WTC11 (cell line): ENCODE measurements at regions not wholly inside any gene's neighbourhood (a gene's known extent, or its start where the extent isn't known, plus 50 kb on each side); places are given as distances from the start of the nearest gene placed in this dataset.

Source experiments
- ATAC-seq: fragments of 200-7000 bp; cut with Tn5 transposase; 2 replicates; pipeline ENCODE4 v1.10.0; 2021; ENCODE audit warnings: mild to moderate bottlenecking, moderate library complexity
- CTCF ChIA-PET: fragments of 300-600 bp; sonication (Branson Sonifier 250); formaldehyde crosslinking; loops from one replicate; lab custom pipeline; 2021; ENCODE audit warnings: antibody characterized with exemption; lab: Charles Lee
- POLR2A ChIA-PET: fragments of 350-600 bp; sonication (Branson Sonifier 250); formaldehyde crosslinking; loops from one replicate; lab custom pipeline; 2021; ENCODE audit warnings: antibody characterized with exemption; lab: Charles Lee
- DNase-seq: peaks from one replicate; pipeline ENCODE4 v3.0.0; 2021; ENCODE audit warnings: low spot score
- H3K27ac Mint-ChIP-seq: 2 replicates; pipeline ENCODE4 v1.8.0; 2021; ENCODE audit warnings: mixed read lengths
- H3K27me3 Mint-ChIP-seq: 2 replicates; pipeline ENCODE4 v1.8.0; 2021; ENCODE audit warnings: low read depth, mild to moderate bottlenecking, moderate library complexity, mixed read lengths
- H3K36me3 Mint-ChIP-seq: 2 replicates; pipeline ENCODE4 v1.8.0; 2021; ENCODE audit warnings: mixed read lengths
- H3K4me1 Mint-ChIP-seq: 2 replicates; pipeline ENCODE4 v1.8.0; 2022; ENCODE audit warnings: mixed read lengths
- H3K4me3 Mint-ChIP-seq: 2 replicates; pipeline ENCODE4 v1.8.0; 2021; ENCODE audit warnings: mild to moderate bottlenecking, moderate library complexity, mixed read lengths
- H3K9me3 Mint-ChIP-seq: 2 replicates; pipeline ENCODE4 v1.8.0; 2021; ENCODE audit warnings: mixed read lengths
- ATF3 ChIP-seq: sonication (generic); formaldehyde crosslinking; conservative IDR thresholded peaks from 2 replicates; pipeline ENCODE4 v1.8.1; 2022; ENCODE audit warnings: mild to moderate bottlenecking, missing genetic modification reagents
- ELF4 ChIP-seq: sonication (generic); formaldehyde crosslinking; IDR thresholded peaks from 2 replicates; pipeline ENCODE4 v1.8.1; 2022; ENCODE audit warnings: low read depth, mild to moderate bottlenecking, moderate library complexity, missing genetic modification reagents
- FOXK1 ChIP-seq: sonication (generic); formaldehyde crosslinking; IDR thresholded peaks from 2 replicates; pipeline ENCODE4 v1.8.0; 2022; ENCODE audit warnings: mild to moderate bottlenecking, moderate library complexity, missing genetic modification reagents
- FOXP1 ChIP-seq: sonication (generic); formaldehyde crosslinking; IDR thresholded peaks from 2 replicates; pipeline ENCODE4 v1.8.0; 2022; ENCODE audit warnings: missing genetic modification reagents, mild to moderate bottlenecking, moderate library complexity, borderline replicate concordance
- JAZF1 ChIP-seq: fragments of 250-450 bp; sonication (Bioruptor Pico); IDR thresholded peaks from 2 replicates; pipeline ENCODE4 v1.9.0; 2021; ENCODE audit warnings: moderate library complexity, mild to moderate bottlenecking, inconsistent platforms
- MXD4 ChIP-seq: fragments of 250-450 bp; sonication (Bioruptor Pico); IDR thresholded peaks from 2 replicates; pipeline ENCODE4 v1.8.0; 2021; ENCODE audit warnings: mild to moderate bottlenecking, moderate library complexity, borderline replicate concordance
- NFATC4 ChIP-seq: fragments of 250-450 bp; sonication (Bioruptor Pico); IDR thresholded peaks from 2 replicates; pipeline ENCODE4 v1.9.0; 2021; ENCODE audit warnings: mild to moderate bottlenecking
- OVOL2 ChIP-seq: fragments of 250-450 bp; sonication (Bioruptor Pico); IDR thresholded peaks from 2 replicates; pipeline ENCODE4 v1.9.0; 2021; ENCODE audit warnings: mild to moderate bottlenecking, borderline replicate concordance
- PRRX2 ChIP-seq: fragments of 250-450 bp; sonication (Bioruptor Pico); IDR thresholded peaks from 2 replicates; pipeline ENCODE4 v1.8.0; 2021; ENCODE audit warnings: mild to moderate bottlenecking
- RELA ChIP-seq: sonication (generic); formaldehyde crosslinking; IDR thresholded peaks from 2 replicates; pipeline ENCODE4 v1.8.1; 2022; ENCODE audit warnings: missing genetic modification reagents, mild to moderate bottlenecking, borderline replicate concordance
- TEAD4 ChIP-seq: sonication (generic); formaldehyde crosslinking; IDR thresholded peaks from 2 replicates; pipeline ENCODE4 v1.8.0; 2022; ENCODE audit warnings: mild to moderate bottlenecking, missing genetic modification reagents
- ZBTB43 ChIP-seq: sonication (generic); formaldehyde crosslinking; IDR thresholded peaks from 2 replicates; pipeline ENCODE4 v1.8.1; 2023; ENCODE audit warnings: mild to moderate bottlenecking, missing genetic modification reagents
- ZNF121 ChIP-seq: sonication (generic); formaldehyde crosslinking; IDR thresholded peaks from 2 replicates; pipeline ENCODE4 v1.8.0; 2023; ENCODE audit warnings: missing genetic modification reagents
- ZNF232 ChIP-seq: sonication (generic); formaldehyde crosslinking; IDR thresholded peaks from 2 replicates; pipeline ENCODE4 v1.8.0; 2022; ENCODE audit warnings: mild to moderate bottlenecking, missing genetic modification reagents
- ZNF317 ChIP-seq: sonication (generic); formaldehyde crosslinking; IDR thresholded peaks from 2 replicates; pipeline ENCODE4 v1.8.1; 2023; ENCODE audit warnings: low read depth, mild to moderate bottlenecking, moderate library complexity, missing genetic modification reagents, borderline replicate concordance
- ZNF425 ChIP-seq: fragments of 250-450 bp; sonication (Bioruptor Pico); conservative IDR thresholded peaks from 2 replicates; pipeline ENCODE4 v1.9.0; 2021; ENCODE audit warnings: mild to moderate bottlenecking
- ZNF671 ChIP-seq: fragments of 250-450 bp; sonication (Bioruptor Pico); IDR thresholded peaks from 2 replicates; pipeline ENCODE4 v1.8.0; 2021; ENCODE audit warnings: mild to moderate bottlenecking
- TF ChIP-seq, protein P1 (sequence below): sonication (generic); formaldehyde crosslinking; IDR thresholded peaks from 2 replicates; pipeline ENCODE4 v1.8.0; 2022; ENCODE audit warnings: missing genetic modification reagents
- TF ChIP-seq, protein P2 (sequence below): sonication (generic); formaldehyde crosslinking; IDR thresholded peaks from 2 replicates; pipeline ENCODE4 v1.8.0; 2022; ENCODE audit warnings: mild to moderate bottlenecking, missing genetic modification reagents
- TF ChIP-seq, protein P3 (sequence below): fragments of 250-450 bp; sonication (Bioruptor Pico); IDR thresholded peaks from 2 replicates; pipeline ENCODE4 v1.9.0; 2021; ENCODE audit warnings: mild to moderate bottlenecking
- TF ChIP-seq, protein P4 (sequence below): sonication (generic); formaldehyde crosslinking; IDR thresholded peaks from 2 replicates; pipeline ENCODE4 v1.8.0; 2022; ENCODE audit warnings: mild to moderate bottlenecking, missing genetic modification reagents
- TF ChIP-seq, protein P5 (sequence below): sonication (generic); formaldehyde crosslinking; IDR thresholded peaks from 2 replicates; pipeline ENCODE4 v1.8.0; 2022; ENCODE audit warnings: mild to moderate bottlenecking, missing genetic modification reagents

GRCh38 chr2:7111626-7112025 is 194.4 kb downstream of the RNF144A start (continued):
- no peak for TF ChIP-seq ZNF317 (CRISPR knock-in tag)
- TF ChIP-seq ZNF671 (CRISPR knock-in tag): no peak
- no peak for TF ChIP-seq OVOL2
- TF ChIP-seq, protein P1, sequence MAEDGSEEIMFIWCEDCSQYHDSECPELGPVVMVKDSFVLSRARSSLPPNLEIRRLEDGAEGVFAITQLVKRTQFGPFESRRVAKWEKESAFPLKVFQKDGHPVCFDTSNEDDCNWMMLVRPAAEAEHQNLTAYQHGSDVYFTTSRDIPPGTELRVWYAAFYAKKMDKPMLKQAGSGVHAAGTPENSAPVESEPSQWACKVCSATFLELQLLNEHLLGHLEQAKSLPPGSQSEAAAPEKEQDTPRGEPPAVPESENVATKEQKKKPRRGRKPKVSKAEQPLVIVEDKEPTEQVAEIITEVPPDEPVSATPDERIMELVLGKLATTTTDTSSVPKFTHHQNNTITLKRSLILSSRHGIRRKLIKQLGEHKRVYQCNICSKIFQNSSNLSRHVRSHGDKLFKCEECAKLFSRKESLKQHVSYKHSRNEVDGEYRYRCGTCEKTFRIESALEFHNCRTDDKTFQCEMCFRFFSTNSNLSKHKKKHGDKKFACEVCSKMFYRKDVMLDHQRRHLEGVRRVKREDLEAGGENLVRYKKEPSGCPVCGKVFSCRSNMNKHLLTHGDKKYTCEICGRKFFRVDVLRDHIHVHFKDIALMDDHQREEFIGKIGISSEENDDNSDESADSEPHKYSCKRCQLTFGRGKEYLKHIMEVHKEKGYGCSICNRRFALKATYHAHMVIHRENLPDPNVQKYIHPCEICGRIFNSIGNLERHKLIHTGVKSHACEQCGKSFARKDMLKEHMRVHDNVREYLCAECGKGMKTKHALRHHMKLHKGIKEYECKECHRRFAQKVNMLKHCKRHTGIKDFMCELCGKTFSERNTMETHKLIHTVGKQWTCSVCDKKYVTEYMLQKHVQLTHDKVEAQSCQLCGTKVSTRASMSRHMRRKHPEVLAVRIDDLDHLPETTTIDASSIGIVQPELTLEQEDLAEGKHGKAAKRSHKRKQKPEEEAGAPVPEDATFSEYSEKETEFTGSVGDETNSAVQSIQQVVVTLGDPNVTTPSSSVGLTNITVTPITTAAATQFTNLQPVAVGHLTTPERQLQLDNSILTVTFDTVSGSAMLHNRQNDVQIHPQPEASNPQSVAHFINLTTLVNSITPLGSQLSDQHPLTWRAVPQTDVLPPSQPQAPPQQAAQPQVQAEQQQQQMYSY (CRISPR knock-in tag): no peak
- no peak for TF ChIP-seq NFATC4 (CRISPR knock-in tag)
- TF ChIP-seq ZBTB43: no peak

DNA sequence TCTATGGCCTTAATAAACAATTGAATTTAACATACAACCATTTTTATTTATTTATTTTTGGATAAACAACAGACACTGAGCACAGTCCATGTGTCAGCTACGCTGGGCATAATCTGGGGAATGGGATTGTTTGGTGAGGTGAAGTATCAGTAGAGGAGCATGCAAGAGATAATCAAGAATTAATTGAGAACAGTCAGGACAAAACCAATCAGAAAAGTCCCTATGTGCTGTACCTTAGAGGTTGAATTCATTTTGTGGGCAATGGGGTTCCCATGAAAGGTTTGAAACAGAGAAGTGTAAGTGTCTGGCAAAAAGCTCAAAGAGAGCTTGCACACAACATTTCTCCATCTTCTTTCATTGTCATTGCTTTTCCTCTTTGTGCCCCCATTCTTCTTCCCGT is 198.2 kb downstream of the RNF144A start:
- CTCF ChIA-PET: no interaction called here
- no peak overlapping the region for H3K4me3 Mint-ChIP-seq
- H3K36me3 Mint-ChIP-seq: peaks cover 5% of the 10 kb centered on the region; the same call in 1 of the 2 replicates

GRCh38 chr2:7115906-7116305 is 198.7 kb downstream of the RNF144A start:
- H3K9me3 Mint-ChIP-seq: peaks cover 23% of the 10 kb centered on the region
- ChIA-PET CTCF (interaction anchor here (0.6 kb wide), 1 partner anchor 768 kb away, joined by 4 read pairs; no protein-coding TSS in a partner anchor), POLR2A (no interaction called here)
- H3K4me1 Mint-ChIP-seq: peaks cover 12% of the 10 kb centered on the region
- H3K4me3 Mint-ChIP-seq: no peak overlapping the region
- no peak overlapping the region for H3K27ac Mint-ChIP-seq
- H3K36me3 Mint-ChIP-seq: peaks cover 5% of the 10 kb centered on the region; the same call in 1 of the 2 replicates
- DNase-seq: no peak
- no peaks in the 10 kb centered on the region for H3K27me3 Mint-ChIP-seq
- no peak for ATAC-seq
- TF ChIP-seq MXD4: no peak
- TF ChIP-seq OVOL2: no peak
- TF ChIP-seq FOXK1 (CRISPR knock-in tag): no peak
- TF ChIP-seq FOXP1: no peak
- TF ChIP-seq, protein P2, sequence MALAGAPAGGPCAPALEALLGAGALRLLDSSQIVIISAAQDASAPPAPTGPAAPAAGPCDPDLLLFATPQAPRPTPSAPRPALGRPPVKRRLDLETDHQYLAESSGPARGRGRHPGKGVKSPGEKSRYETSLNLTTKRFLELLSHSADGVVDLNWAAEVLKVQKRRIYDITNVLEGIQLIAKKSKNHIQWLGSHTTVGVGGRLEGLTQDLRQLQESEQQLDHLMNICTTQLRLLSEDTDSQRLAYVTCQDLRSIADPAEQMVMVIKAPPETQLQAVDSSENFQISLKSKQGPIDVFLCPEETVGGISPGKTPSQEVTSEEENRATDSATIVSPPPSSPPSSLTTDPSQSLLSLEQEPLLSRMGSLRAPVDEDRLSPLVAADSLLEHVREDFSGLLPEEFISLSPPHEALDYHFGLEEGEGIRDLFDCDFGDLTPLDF (CRISPR knock-in tag): no peak
- no peak for TF ChIP-seq RELA (CRISPR knock-in tag)
- TF ChIP-seq, protein P3, sequence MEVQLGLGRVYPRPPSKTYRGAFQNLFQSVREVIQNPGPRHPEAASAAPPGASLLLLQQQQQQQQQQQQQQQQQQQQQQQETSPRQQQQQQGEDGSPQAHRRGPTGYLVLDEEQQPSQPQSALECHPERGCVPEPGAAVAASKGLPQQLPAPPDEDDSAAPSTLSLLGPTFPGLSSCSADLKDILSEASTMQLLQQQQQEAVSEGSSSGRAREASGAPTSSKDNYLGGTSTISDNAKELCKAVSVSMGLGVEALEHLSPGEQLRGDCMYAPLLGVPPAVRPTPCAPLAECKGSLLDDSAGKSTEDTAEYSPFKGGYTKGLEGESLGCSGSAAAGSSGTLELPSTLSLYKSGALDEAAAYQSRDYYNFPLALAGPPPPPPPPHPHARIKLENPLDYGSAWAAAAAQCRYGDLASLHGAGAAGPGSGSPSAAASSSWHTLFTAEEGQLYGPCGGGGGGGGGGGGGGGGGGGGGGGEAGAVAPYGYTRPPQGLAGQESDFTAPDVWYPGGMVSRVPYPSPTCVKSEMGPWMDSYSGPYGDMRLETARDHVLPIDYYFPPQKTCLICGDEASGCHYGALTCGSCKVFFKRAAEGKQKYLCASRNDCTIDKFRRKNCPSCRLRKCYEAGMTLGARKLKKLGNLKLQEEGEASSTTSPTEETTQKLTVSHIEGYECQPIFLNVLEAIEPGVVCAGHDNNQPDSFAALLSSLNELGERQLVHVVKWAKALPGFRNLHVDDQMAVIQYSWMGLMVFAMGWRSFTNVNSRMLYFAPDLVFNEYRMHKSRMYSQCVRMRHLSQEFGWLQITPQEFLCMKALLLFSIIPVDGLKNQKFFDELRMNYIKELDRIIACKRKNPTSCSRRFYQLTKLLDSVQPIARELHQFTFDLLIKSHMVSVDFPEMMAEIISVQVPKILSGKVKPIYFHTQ: no peak
- no peak for TF ChIP-seq TEAD4 (CRISPR knock-in tag)
- TF ChIP-seq ZNF425 (CRISPR knock-in tag): no peak

More for the DNA sequence above, 198.2 kb downstream of the RNF144A start:
- no peak overlapping the region for H3K27ac Mint-ChIP-seq
- DNase-seq (no peak), ATAC-seq (no peak)
- POLR2A ChIA-PET: no interaction called here
- TF ChIP-seq ZNF121 (CRISPR knock-in tag) (no peak), ELF4 (CRISPR knock-in tag) (no peak), PRRX2 (CRISPR knock-in tag) (no peak), JAZF1 (CRISPR knock-in tag) (no peak), ATF3 (no peak), ZNF232 (no peak)
- TF ChIP-seq, protein P4, sequence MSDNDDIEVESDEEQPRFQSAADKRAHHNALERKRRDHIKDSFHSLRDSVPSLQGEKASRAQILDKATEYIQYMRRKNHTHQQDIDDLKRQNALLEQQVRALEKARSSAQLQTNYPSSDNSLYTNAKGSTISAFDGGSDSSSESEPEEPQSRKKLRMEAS: no peak
- TF ChIP-seq, protein P5, sequence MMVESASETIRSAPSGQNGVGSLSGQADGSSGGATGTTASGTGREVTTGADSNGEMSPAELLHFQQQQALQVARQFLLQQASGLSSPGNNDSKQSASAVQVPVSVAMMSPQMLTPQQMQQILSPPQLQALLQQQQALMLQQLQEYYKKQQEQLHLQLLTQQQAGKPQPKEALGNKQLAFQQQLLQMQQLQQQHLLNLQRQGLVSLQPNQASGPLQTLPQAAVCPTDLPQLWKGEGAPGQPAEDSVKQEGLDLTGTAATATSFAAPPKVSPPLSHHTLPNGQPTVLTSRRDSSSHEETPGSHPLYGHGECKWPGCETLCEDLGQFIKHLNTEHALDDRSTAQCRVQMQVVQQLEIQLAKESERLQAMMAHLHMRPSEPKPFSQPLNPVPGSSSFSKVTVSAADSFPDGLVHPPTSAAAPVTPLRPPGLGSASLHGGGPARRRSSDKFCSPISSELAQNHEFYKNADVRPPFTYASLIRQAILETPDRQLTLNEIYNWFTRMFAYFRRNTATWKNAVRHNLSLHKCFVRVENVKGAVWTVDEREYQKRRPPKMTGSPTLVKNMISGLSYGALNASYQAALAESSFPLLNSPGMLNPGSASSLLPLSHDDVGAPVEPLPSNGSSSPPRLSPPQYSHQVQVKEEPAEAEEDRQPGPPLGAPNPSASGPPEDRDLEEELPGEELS (CRISPR knock-in tag): no peak
- TF ChIP-seq, all 79 proteins: peak for 0
- no peaks in the 10 kb centered on the region for H3K27me3 Mint-ChIP-seq
- peaks cover 23% of the 10 kb centered on the region for H3K9me3 Mint-ChIP-seq
- H3K4me1 Mint-ChIP-seq: peaks cover 14% of the 10 kb centered on the region
